Right hindlimb (tissue), 1 donor: ENCODE measurements at regions not wholly inside any gene's neighbourhood (a gene's known extent, or its start where the extent isn't known, plus 50 kb on each side); places are given as distances from the start of the nearest gene placed in this dataset.
A peak's percentile ranks its signal among the peaks of the same experiment; 100 is the strongest.
"Not testable (repeated sequence)": the region's sequence is repeated elsewhere in the genome, so short reads cannot be mapped to it uniquely, and the experiment has no call there.

Source experiments
- DNase-seq: peaks from one replicate; pipeline ENCODE4 v3.0.0-alpha.2; 2018

DNA sequence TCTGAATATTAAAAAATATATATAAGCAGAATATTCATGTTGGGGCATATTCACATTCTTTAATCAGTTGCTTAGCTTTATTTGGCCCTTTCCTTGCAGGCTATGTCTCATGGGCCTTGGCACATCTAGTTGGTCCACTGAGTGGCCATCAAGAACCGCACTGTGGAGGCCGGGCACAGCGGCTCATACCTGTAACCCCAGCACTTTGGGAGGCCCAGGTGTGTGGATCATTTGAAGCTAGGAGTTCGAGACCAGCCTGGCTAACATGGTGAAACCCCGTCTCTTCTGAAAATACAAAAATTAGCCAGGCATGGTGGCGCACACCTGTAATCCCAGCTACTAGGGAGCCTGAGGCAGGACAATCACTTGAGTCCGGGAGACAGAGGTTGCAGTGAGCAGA lies 127.6 kb upstream of the TANK start:
- DNase-seq, result no peak

DNA sequence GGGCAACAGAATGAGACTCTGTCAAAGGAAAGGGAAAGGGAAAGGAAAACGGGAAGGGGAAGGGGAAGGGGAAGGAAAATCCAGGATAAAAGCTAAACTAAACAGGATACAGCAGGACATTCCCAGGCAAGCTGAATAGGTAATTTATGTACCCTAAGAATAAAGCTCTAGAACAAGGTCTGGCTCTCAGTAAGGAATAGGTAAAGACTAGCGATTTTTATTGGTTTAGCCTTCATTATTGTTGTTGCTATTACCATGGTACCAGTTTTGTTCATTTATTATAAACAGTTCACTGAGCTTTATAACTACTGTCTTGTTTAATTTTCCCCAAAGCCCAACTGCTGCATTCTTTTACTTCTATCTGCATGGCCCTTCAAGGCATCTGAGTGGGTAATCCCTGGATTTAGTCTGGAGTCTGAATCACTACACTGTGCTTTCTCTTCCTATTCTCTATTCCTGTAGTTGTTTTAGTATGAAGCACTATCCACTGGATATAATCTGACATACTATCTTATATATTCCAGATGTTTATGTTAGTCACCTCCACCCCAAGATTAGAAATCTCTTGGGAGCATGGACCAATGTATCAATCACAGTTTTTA lies 127.1 kb upstream of the TANK start:
- no peak for DNase-seq

DNA sequence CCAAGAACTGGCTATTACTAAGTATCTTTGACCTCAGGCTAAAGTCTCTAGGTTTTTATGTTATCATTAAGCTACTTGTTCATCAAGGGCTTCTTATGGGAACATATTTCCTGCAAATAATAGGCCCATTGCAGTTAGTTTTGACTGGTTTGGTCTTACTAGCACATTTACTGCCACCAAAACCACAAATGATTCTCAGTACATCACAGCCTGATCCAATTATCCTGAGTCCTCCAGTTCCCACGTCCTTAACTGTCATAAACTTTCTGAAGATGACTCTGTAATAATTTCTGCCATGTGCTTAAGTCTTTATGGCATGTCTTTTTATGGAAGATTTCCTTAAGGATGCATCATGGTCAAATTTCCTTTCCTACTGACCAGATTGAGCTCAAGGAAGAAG lies 123.3 kb upstream of the TANK start:
- DNase-seq, result no peak

DNA sequence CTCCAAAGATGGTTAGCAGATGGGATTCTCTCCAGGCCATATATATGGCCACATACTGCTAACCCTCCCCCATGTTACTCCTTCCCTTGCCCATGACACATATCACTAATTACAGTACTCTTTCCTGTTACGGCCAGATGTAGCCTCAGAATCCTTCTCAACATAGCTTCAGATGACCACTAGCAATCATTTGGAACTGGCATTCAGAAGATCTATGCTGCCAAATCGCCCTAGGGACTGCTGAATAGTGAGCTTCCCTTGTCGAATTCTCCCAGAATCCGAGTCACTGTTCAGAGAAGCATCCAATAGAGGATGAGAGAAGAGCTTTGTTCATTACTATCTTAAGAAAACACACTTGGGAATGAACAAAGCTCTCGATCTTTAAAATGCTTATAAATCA lies 121.2 kb upstream of the TANK start:
- DNase-seq, result no peak

DNA sequence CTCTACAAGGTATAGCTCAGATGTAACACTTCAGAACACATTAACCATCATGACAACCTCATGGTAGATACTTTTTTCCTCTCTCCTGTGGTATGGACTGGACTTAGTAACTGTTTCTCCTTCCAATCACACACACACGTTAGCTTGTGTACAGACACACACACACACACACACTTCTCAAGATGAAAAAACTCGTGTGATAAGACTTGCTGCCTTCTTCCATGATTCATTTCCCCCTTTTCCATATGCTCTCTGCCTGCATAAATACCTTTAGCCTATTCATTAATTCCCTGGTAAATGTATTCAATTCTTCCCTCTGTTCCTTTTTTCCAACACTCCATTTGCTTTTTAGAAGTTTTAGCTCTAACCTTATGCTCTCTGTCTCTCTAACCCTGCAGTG lies 118.9 kb upstream of the TANK start:
- no peak for DNase-seq

DNA sequence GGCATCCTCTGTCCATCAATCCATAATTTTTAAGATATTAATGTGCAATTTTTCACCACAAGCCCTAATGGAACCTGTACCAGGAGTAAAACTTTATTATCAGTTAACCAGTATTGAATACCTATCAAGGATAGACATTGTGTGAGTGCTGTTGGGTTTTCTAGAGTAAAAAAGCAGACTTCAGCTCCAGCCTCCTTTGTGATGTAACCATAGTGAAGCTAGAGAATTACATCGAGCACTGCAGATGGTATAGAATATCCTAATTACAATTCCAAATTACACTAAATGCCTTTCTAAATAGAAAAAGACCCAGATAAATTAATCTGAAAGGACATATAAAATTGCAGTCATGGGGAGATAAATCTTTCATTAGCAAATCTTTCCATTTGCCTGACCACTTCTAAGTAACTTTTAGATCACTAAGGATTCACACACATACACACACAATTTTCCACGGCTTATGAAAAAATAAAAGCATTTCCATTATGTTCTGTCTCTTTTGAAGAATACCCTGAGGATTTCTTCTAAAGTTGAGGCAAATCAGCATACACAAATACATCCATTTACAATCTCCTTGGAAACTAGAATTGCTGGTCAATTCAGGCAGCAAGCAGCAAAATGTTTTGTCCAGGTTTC lies 117.1 kb upstream of the TANK start:
- DNase-seq, result no peak

DNA sequence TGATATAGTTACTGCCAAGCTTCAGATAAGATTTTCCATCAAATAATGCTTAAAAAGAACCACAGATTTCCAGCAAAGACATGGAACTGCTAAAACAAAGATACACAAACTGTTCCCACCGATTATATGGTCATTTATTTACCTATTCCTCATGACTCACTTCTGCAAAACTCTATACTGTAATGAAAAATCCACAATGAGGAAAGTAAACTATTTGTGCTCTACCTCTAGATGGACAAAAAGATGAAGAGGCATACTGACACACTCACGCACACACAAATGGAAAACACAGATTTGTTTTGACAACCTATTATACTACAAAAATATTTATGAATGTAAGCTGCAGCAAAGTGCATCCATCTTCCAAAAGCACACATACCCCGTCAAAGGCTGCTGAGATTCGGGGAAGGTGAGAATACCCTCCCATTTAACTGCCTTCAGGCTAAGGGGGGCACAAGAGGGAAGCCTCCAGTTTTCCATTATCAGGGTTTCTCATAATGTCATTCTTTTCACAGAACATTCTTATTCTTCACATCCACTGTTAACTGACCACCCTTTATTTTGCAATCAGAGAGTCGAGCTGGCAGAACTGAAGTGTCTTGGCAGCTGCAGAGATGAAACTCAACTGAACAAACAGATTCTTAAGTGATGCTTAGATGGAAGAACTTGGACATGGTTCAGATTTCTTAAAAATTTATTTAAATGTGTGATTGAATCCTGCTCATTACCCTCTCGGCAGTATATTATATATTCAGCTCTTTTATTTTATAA lies 115.9 kb upstream of the TANK start:
- DNase-seq, result peak; percentile 17

DNA sequence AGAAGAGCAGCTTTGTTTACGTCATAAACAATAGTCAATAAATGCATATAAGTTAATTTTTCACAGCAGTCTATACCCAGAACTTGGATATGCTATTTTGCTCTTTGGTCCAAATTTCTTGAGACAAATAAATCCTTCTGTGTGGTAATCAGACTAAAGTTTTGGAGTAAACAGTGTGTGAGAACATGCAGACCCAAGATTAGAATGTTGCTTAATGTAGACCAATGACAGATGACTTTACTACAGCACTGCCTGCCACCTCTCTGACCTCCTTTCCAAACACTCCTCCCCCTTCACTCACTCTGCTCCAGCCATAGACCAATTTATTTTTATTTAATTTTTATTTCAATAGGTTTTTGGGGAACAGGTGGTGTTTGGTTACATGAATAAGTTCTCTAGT lies 115.3 kb upstream of the TANK start:
- no peak for DNase-seq

DNA sequence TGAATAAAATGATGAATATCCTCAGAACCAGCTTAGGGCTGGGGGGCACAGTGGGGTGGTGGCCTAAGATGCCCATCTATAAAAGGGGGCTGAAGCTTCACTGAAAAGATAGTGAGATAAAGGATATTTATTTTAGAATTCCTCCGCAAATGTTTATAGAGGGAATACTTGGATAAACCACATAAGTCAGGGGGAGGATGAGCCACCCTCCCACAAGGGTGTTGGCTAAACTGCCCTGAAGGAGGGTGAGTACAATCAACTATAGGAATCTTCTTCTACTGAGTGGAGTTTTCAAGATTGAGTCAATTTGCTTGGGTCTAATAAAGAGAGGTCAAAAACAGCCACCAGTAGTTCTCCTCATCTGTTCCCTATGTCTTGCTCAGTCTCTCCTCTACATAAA lies 114.5 kb upstream of the TANK start:
- no peak for DNase-seq

DNA sequence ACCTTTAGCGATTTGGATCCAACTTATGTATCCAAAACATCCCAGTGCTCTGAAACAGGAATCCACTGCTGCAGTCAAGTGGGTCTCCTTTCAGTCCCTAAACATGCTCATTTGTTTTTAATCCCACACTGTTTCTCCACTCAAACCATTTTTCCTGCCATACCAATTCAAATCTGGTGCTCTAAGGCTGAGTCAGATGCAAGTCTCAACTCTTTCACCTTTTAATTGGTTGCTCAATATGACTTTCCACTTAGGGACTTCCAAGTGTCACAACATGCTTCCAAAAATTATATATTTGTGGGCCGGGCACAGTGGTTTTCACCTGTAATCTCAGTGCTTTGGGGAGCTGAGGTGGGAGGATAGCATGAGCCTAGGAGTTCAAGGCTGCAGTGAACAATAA lies 113.4 kb upstream of the TANK start:
- DNase-seq, result no peak

DNA sequence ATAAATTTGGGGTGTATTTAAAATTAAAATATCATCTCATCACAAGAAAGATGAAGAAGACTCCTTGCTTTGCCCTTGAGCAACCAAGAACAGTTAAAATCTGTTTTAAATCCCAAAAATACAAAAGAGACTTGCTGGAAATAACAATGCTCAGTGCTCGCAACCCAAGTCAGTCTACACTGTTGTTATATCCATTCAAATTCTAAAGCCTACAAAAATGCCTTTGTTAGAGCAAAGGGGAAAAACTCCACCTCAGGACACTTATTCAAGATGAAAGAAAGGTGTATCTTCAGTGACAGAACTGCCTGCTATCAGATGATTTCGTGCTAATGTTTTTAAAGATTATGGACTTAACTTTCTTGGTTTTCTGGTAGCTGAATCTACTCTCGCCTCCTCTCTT lies 111.9 kb upstream of the TANK start:
- no peak for DNase-seq

DNA sequence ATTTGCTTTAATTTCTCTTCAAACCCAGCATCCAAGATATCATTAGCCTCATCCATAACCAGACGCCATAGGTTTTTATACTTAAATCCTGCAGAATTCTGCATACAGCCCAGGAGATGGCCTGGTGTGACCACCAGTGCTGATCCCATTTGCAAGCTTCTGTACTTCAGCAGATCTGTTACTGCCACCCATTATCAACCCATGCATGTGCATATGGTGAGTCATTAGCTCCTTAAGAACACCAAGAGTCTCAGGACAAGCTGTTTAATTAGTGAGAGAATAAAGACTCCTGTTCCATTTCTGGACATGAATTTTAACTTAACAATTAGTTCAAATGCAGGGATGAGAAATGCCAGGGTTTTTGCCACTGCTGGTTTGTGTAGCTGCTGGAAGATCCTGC lies 110.7 kb upstream of the TANK start:
- DNase-seq, result no peak

DNA sequence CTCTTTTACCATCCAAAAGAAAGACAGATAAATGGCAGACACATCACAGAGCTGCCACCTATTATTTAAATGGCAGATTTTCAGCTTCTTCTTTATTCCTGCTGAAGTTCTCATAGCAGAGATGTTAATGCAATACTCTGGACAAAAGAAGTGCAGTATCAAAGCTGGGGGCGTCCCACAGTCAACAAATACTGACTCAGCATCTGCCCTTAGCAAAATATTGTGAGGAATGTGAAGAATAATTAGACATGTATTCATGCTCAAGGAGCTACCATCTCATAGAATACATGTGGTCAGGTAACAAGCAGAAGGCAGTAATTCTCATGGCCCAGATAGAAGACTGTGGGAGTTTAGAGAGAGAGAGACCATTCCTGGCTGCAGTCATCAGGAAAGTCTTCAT lies 108.0 kb upstream of the TANK start:
- DNase-seq, result no peak

DNA sequence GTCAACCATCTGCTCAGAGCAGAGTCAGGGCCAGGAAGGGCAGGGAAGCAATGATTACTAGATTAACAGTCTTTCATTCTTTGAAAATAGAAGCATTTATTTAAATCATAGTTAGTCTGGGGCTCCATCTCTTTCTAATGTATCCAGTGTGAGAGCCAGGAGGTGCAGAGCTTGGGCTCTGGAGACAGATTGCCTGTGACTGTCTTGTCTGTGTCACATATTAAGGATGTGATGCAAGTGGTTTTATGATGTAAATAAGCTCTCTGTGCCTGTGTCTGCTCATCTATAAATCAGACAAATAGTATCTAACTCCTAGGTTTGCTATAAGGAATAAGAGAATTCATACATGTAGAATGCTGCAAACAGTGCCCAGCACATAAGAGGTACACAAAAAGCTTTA lies 104.9 kb upstream of the TANK start:
- DNase-seq, result no peak

DNA sequence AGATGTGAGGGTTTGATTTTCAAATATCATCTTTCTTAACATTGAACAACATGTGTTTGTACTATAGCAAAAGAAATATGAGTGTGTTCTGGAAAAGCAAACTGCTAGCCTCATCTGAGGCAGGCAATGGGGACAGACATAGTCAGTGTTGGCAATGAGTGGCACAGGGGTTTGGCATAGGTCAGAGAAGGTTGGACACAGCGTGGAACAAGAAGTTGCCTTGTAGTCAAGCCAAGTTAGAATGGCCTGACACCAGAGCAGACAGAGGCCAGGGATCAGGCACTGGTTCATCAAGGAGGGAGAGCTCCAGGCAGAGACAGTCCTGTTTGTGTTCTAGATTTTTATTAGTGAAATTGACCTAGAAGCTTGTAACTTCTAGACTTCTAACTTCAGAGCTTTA lies 100.8 kb upstream of the TANK start:
- DNase-seq, result no peak

DNA sequence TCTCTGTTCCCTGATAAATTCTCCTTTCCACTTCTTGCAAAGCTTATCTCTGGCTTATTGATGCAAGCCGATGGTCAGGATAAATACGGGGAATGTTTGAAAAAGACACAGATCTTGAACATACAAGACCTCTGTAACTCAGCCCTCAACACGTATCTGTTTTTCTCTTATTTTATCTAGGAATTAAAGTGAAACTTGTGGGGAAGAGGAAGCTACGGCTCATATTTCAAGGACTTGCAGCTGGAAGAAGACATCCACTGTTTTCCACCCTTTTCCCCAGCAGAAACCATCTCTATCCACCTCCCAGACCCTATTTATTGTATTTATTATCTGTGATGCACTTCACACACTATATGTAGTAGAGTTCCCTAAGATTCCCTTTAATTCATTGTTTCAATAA lies 98.4 kb upstream of the TANK start:
- no peak for DNase-seq

DNA sequence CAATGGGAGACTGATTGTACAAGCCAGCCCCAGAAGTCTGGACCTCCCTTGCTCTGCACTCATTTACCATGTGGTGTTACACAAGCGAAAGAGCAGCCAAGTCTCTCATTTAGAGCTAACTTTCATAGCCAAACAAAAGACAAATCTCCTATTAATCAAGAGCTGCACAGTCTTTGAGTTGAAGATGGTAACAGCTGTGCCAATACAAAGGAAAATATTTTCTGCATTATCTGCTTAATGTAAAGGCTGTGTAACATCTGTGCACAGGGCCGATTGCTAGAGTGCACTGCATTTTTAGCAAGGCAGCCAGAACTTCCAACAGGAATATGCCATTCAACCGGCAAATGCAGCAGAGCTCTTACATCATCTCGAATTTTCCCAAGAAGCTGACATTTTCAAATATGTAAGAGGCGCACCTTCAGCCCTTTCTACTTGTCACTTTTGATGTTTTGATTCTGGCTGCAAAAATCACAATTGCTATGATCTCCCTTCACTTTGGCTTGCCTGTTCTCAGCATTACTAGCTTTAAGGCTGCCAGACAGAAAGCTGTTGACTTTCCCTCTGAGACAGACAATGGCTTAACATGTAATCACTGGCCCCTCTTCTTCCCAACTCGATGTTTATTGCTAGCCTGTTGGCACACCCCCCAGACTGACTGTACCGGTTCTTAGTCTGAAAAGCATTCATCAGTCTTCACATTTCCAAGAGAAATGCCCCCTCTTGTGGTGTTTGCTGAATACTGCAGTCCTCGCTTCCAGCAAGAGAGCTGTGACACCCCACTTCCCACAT lies 96.9 kb upstream of the TANK start:
- peak; percentile 86 for DNase-seq

DNA sequence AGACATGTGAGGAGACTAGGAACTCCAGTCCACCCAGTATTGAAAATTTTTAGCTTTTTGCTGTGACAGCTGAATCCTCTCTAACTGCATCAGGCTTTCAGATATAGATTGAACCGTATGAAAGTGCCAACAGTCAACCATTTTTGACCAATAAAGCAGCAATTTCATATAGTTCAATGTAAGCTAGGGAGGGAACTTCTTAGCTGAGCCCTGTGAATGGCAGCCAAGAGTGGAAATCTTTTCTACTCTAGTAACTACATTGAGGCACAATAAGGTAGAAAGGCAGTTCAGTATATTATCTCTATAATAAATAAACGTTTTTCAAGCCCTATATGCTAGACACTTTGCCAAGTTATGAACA lies 96.3 kb upstream of the TANK start:
- DNase-seq, result no peak

DNA sequence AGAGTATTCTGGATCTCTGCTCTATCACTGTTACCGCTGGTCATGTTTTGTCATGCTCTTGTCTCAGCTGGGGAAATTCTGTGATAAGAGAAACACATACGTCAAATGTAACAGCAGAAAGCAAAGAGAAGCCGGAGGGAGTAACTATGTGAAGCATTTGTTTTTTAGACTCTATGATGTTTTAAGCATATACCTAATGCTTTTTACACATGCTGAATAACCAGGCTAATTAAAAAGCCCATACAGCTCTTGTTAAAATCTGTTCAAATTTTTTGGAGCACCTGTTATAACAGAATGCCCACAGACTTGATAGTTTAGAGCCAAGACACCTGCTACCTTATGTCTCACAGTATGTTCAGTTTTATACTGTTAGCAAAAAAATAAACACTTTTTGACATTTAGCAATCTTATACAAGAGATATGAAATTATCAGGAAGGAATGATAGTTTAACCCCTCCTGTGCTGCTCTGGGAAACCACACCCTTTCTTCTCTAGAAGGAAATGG lies 92.3 kb upstream of the TANK start:
- DNase-seq, result no peak

DNA sequence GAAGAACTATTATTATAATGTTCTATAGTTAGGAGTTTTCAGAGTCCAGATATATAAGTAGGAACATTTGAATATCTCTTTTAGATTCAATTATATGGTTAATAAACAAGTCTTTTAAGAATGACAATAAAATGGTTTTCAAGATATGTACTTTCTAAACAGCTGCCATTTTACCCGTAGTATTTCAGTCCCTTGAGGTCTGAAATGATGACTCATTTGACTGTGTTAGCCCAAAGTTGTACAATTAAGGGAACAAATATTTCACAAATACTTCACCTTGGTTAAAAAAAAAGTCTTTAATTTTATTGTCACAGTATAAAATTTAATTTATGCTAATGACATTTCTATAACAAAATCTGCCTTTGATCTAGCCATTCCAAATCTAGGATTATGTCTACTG lies 91.6 kb upstream of the TANK start:
- no peak for DNase-seq

DNA sequence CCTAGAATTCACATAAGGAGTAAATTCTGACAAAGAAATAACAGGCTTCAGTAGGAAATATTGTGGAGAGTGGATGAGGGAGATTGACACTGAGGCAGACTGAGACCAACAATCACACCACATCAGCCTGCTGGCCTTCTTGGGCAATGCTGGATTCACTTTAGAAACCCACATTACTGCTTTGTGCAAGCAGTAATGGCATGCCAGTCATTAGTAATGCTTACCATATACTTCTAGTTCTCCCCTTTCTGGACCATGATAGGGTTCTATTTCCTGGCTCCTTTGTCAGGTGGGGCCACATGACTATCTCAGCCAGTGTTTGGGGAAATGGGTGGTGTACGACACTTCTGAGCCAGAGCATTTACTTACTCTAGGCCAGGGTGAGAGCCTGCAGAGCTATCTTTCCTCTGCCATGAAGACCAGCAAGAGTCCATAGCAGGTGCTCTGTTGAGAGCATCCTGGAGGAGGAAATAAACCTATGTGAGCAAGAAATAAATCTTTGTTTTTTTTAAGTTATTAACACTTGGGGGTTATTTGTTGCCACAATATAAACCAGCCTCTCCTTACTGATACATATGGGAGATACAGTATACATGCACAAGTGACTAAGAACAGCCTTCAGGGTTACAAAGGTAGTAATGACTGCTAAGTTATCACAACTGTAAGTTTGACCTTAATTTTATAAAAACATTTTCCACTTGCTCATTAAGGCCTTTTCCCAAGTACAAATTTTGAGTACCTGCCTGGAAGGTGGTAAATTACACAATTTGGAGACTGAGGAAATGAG lies 89.3 kb upstream of the TANK start:
- no peak for DNase-seq

DNA sequence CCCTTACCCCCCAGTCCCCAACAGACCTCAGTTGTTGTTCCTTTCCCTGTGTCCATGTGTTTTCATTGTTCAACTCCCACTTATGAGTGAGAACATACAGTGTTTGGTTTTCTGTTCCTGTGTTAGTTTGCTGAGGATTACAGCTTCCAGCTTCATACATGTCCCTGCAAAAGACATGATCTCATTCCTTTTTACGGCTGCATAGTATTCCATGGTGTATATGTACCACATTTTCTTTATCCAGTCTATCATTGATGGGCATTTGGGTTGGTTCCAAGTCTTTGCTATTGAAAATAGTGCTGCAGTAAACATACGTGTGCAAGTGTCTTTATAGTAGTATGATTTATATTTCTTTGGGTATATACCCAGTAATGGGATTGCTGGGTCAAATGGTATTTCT lies 87.8 kb upstream of the TANK start:
- not testable (repeated sequence) for DNase-seq

DNA sequence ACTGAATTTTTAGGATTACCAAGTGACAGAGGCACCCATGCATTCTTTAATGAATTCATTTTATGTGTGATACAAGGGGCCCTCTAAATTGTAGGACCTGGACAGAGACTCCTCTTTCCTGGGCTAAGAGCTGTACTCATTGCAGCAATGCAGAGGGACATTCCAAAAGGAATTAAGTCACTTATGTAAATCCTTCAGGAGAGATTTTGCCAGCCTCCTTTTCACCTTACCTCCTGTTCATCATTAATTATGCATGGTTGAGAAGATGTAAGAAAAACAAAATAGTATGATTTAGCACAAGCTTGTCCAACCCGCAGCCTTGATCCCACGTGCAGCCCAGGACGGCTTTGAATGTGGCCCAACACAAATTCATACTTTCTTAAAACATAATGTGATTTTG lies 84.5 kb upstream of the TANK start:
- DNase-seq, result no peak
